ENCODE measurements at regions not wholly inside any gene's neighbourhood (a gene's known extent, or its start where the extent isn't known, plus 50 kb on each side); places are given as distances from the start of the nearest gene placed in this dataset.

- no peak overlapping the region for H3K4me3 Mint-ChIP-seq
- no peak overlapping the region for H3K27ac Mint-ChIP-seq
- POLR2A ChIA-PET, result no interaction called here
- H3K9me3 Mint-ChIP-seq, result peaks cover 3% of the 10 kb centered on the region
- ATAC-seq (no peak), DNase-seq (no peak)
- no peaks in the 10 kb centered on the region for H3K4me1 Mint-ChIP-seq (ENCODE audit: low read depth)
- intact Hi-C loops (cut with micrococcal nuclease), result no loop called here
- H3K27me3 Mint-ChIP-seq, result no peaks in the 10 kb centered on the region
- no peaks in the 10 kb centered on the region for H3K36me3 Mint-ChIP-seq (ENCODE audit: low read depth)
- CTCF ChIA-PET, result no interaction called here
- no peak for TF ChIP-seq CTCF (IDR thresholded peaks at IDR 0.05)
Measured at GRCh38 chr18:42436222-42436765, 481.3 kb downstream of the PIK3C3 start.

DNA sequence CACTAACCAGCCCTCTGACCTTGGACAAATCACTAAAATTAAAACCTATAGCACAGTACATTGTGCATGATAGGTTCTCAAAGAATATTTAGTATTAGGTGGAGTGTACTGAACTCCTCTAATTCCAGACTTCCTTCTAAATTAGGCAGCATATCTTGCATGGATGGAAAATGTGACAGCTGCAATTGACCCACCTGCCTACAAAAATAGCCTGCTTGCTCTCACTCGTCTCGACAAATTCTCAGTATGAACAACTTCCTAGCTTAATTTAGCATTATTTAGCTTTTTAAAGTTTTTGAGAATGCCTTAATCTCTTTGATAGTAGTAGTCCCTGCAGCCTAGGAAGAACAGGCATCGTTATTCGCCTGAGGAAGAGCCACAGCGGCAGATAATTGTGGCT, 482.0 kb downstream of the PIK3C3 start:
- no peaks in the 10 kb centered on the region for H3K4me1 Mint-ChIP-seq (ENCODE audit: low read depth)
- H3K27ac Mint-ChIP-seq, result no peak overlapping the region
- no peak for TF ChIP-seq CTCF (IDR thresholded peaks at IDR 0.05)
- DNase-seq (no peak), ATAC-seq (no peak)
- H3K9me3 Mint-ChIP-seq, result peaks cover 3% of the 10 kb centered on the region
- H3K4me3 Mint-ChIP-seq, result no peak overlapping the region
- no peaks in the 10 kb centered on the region for H3K36me3 Mint-ChIP-seq (ENCODE audit: low read depth)
- CTCF ChIA-PET, result no interaction called here
- POLR2A ChIA-PET, result no interaction called here
- H3K27me3 Mint-ChIP-seq, result no peaks in the 10 kb centered on the region
- intact Hi-C loops (cut with micrococcal nuclease), result no loop called here

GRCh38 chr18:42437646-42438045, 482.6 kb downstream of the PIK3C3 start:
- intact Hi-C loops (cut with micrococcal nuclease), result no loop called here

GRCh38 chr18:42442656-42443055, 487.6 kb downstream of the PIK3C3 start:
- intact Hi-C loops (cut with micrococcal nuclease), result no loop called here
- no peaks in the 10 kb centered on the region for H3K36me3 Mint-ChIP-seq (ENCODE audit: low read depth)
- TF ChIP-seq CTCF (IDR thresholded peaks at IDR 0.05), result no peak
- no peaks in the 10 kb centered on the region for H3K27me3 Mint-ChIP-seq
- H3K27ac Mint-ChIP-seq, result no peak overlapping the region
- no peak overlapping the region for H3K4me3 Mint-ChIP-seq
- ChIA-PET POLR2A (no interaction called here), CTCF (no interaction called here)
- no peak for DNase-seq
- peaks cover 15% of the 10 kb centered on the region for H3K9me3 Mint-ChIP-seq
- no peaks in the 10 kb centered on the region for H3K4me1 Mint-ChIP-seq (ENCODE audit: low read depth)
- no peak for ATAC-seq

More at GRCh38 chr18:42437646-42438045, 482.6 kb downstream of the PIK3C3 start:
- H3K4me1 Mint-ChIP-seq (ENCODE audit: low read depth), result no peaks in the 10 kb centered on the region
- H3K4me3 Mint-ChIP-seq, result no peak overlapping the region
- H3K27me3 Mint-ChIP-seq, result no peaks in the 10 kb centered on the region
- POLR2A ChIA-PET, result no interaction called here
- H3K9me3 Mint-ChIP-seq, result peaks cover 3% of the 10 kb centered on the region
- TF ChIP-seq CTCF (IDR thresholded peaks at IDR 0.05), result no peak
- H3K27ac Mint-ChIP-seq, result no peak overlapping the region
- H3K36me3 Mint-ChIP-seq (ENCODE audit: low read depth), result no peaks in the 10 kb centered on the region
- CTCF ChIA-PET, result no interaction called here
- DNase-seq, result no peak
- ATAC-seq, result no peak

GRCh38 chr18:42444349-42444748, 489.3 kb downstream of the PIK3C3 start:
- Mint-ChIP-seq H3K9me3 (peaks cover 24% of the 10 kb centered on the region), H3K27me3 (no peaks in the 10 kb centered on the region), H3K27ac (no peak overlapping the region), H3K4me3 (no peak overlapping the region), H3K4me1 (ENCODE audit: low read depth) (no peaks in the 10 kb centered on the region), H3K36me3 (ENCODE audit: low read depth) (no peaks in the 10 kb centered on the region)
- intact Hi-C loops (cut with micrococcal nuclease), result no loop called here
- CTCF ChIA-PET, result no interaction called here
- no peak for TF ChIP-seq CTCF (IDR thresholded peaks at IDR 0.05)
- POLR2A ChIA-PET, result no interaction called here
- no peak for ATAC-seq
- no peak for DNase-seq

All from activated CD8-positive, alpha-beta T cell treated with anti-CD3 and anti-CD28 coated beads for 36 hours (primary cell).